GM21381 (cell line): ENCODE measurements at regions not wholly inside any gene's neighbourhood (a gene's known extent, or its start where the extent isn't known, plus 50 kb on each side); places are given as distances from the start of the nearest gene placed in this dataset.
"Not testable (repeated sequence)": the region's sequence is repeated elsewhere in the genome, so short reads cannot be mapped to it uniquely, and the experiment has no call there.

Source experiments
- ATAC-seq: cut with Tn5 transposase; IDR thresholded peaks from one replicate; pipeline ENCODE4 v1.9.1; 2021; ENCODE audit warnings: mild to moderate bottlenecking, moderate library complexity; ENCODE audit not compliant: unreplicated experiment

DNA sequence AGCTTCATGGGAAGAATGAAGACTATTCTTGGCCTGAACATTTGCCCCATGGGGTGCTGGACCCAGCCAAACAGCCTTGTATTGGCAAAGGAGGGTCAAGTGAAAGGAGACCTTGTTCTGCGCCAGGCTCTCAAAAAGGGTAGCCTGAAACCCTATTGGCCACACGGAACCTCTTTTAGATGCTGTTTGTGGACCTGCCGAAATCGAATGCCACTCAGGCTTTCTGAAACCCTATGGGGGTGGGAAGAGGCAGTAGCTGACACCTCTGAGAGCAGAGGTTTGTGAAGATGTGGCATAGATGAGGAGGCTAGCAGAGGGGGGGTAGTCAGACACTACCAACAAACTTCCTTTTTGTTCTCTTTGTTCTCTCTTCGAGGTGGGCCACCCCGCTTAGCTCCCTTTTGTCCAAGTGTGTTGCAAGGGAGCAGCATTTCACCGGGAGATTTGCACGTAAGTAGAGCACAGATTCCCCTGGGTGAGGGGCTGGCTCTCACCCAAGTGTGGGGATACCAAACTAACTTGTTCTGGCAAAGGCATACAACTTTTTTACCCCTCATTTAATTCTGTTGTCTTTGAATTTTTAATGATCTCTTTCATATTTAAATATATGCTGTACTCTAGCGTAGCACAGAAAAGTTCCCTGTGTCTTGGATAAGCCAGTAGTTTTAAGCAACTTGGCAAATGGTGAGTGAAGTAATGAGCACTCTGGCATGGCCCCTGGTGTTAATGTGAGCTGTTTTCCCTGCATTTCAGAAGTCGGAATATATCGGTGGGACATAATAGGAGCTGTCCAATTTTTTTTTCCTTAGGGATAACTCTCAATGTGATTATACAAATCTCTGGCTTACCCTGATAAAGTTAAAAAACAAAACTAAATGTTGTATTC, 107.7 kb downstream of the SEPTIN7 start:
- ATAC-seq: no peak

DNA sequence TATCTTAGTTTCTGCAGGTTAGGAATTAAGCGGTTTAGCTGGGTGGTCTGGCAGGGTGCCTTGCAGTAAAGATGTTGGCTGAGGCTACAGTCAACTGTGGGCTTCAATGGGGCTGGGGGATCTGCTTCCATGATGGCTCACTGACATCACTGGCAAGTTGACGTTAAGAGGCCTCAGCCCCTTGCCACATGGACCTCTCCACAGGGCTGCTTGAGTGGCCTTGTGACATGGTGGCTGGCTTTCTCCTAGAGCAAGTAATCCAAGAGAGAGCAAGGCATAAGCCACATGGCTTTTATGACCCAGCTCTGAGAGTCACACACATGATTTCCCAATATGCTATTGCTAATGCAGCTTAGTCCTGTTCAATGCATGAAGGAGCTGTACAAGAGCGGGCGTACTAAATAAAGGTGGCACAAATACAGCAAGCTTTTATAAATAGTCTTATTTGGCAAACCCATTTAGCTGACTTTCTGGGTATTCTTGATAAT, 109.1 kb downstream of the SEPTIN7 start:
- ATAC-seq: no peak

DNA sequence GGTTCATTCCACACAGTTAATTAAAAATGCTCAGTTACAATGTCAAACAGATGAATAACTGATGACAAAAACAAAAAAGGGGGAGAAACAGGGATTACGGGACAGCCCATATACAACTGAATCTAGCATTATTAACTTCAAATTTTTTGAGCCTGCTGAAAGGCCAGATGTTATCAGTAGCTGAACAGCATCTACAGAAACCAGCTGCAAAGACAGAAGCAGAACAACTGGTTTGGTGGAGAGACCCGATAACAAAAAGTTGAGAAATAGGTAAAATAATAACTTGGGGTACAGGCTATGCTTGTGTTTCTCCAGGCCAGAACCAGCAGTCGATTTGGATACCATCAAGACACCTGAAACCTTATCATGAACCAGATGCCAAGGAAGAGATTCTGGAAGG, 109.8 kb downstream of the SEPTIN7 start:
- not testable (repeated sequence) for ATAC-seq

DNA sequence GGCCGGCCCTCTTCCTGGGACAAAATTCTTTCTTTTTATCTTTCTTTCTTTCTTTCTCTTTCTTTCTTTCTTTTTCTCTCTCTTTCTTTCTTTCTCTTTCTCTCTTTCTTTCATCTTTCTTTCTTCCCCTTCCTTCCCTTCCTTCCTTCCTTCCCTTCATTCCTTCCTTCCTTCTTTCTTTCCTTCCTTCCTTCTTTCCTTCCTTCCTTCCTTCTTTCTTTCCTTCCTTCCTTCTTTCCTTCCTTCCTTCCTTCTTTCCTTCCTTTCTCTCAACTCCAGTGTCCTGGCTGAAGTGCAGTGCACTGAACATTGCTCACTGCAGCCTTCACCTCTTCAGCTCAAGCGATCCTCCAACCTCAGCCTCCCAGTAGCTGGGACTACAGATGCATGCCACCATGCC, 112.5 kb downstream of the SEPTIN7 start:
- ATAC-seq: not testable (repeated sequence)

DNA sequence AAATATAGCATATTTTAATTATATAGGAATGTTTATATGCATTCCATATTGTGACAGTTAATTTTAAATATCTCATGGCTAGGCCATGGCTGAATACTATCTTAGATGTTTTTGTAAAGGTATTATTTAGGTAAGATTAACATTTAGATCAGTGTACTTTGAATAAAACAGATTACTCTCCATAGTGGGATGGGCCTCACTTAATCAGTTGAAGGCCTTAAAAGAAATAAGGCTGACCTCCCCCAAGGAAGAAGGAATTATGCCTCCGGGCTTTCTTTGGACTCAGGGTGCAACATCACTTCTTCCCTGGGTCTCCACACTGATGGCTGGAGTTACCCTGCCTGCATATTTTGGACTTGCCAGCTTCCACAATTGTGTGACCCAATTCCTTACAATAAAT, 113.4 kb downstream of the SEPTIN7 start:
- ATAC-seq: not testable (repeated sequence)

DNA sequence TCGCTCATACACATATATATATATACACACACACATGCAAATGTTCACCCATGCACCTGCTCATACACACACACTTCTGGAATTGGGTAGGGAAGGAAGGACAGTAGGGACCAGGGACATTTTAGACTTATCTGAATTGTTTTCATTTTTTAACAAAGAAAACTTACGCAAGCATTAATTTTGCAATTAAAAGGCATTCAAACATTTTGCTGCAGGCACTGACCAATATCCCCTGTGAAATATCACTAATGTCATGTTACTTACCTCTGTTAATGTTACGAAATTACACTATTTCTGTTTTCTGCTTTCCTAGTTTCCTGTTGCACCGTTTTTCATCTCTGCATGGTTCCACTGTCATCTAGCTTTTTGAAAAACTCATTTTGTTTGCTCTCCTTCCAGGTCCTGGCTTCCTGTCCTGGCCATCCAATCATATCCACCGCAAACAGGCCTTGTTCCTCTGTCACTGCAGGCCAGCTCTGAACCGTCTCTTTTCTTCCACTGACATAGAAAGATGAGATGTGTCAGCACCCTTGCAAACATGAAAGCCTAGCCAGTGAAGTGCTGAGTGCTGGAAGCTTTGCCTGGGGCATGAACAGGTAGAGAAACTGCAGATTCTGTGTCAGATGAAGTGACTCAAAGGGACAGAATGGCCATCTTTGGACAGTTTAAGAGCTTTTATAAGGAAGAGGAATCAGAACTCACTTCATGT, 114.5 kb downstream of the SEPTIN7 start:
- ATAC-seq: not testable (repeated sequence)

DNA sequence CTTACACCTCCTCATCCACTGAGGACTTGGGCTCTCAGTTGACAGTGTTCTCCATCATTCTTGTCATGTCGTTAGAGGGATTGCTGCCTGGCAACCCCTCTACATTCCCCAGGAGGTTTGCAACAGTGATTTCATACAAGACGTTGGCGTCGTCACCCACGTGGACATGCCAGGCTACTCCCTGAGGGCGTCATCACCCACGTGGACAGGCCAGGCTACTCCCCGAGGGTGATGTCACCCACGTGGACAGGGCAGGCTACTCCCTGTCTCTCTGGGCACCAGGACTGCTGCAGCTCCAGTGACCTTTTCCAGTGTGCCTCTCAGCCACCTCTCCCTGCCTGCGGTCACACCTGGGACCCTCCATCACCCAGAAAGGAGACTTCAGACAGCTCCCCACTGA, 117.4 kb downstream of the SEPTIN7 start:
- not testable (repeated sequence) for ATAC-seq

DNA sequence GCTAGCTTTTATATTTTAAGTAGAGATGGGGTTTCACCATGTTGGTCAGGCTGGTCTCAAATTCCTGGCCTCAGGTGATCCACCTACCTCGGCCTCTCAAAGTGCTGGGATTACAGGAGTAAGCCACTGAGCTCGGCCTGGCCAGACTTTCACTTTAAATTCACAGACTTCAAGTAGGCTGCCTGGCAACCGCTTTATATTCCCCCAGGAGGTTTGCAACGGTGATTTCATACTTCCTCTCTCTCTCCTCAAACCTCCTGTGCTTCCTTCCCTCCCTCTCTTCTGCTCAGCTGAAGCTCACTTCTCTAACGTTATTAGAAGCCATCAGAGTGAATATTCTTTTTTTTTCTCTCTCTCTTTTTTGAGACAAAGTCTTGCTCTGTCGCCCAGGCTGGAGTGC, 118.8 kb downstream of the SEPTIN7 start:
- ATAC-seq: peak; percentile 68

DNA sequence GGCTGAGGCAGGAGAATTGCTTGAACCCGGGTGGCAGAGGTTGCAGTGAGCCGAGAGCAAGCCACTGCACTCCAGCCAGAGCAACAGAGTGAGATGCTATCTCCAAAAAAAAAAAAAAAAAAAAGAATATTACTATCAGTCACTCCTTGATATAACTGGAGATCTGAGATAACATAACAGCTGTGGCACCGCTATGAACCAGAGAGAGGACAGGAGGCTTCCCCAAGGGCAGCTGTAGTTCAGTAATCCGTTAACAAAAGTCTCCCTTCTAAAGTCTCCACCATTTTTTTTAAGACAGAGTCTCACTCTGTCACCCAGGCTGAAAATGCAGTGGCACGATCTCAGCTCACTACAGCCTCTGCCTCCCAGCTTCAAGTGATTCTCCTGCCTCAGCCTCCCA, 120.5 kb downstream of the SEPTIN7 start:
- ATAC-seq: not testable (repeated sequence)

DNA sequence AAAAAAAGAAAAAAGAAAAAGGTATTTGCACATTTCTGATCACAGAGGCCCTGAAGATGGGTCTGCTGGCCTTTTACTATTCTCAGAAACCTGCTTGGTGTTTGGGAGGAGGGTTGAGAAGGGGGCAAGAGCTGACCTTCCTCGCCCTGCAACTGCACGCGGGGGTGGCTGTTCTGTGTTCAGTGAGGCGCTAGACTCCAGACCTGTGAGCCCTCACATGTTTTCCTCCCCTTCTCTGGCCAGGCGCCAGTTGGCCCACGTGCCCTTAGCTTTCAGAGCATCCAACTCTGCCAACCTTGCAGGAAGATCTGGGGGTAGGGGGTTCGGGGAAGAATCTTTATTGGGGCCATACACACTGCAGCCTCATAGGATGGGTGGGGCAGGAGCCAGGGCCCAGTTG, 123.8 kb downstream of the SEPTIN7 start:
- ATAC-seq: not testable (repeated sequence)

DNA sequence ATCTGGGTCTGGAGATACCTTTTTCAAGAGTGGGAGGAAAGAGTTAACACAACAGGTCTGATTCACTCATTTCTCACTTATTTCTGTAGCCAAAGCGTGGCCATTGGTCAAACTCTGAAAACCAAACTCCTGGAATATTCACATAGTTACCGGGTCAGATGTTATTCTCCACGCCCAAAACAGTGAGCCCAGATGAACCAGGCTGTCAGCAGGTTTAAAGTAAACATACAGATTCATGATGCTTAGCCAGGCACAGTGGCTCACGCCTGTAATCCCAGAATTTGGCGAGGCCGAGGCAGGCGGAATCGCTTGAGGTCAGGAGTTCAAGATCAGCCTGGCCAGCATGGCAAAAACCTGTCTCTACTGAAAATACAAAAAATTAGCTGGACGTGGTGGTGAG, 126.1 kb downstream of the SEPTIN7 start:
- ATAC-seq: not testable (repeated sequence)

DNA sequence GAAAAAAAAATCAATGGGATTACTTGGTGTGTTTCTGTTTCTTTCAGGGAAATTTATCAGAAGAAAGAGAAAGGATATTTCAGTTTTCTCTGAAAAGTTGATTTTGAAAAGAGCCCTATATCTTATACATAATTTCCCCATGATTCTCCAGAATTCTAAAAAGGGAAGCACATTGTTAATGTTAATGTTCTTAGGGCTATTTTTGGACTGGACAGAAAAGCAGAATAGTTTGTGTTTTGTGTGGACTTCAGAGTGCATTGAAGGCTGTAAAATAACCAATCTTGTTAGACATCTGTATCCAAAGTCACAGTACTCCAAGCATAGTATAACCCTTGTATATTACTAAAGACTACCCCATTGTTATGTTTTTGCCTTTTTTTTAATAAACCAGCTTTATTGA, 130.3 kb downstream of the SEPTIN7 start:
- ATAC-seq: not testable (repeated sequence)

DNA sequence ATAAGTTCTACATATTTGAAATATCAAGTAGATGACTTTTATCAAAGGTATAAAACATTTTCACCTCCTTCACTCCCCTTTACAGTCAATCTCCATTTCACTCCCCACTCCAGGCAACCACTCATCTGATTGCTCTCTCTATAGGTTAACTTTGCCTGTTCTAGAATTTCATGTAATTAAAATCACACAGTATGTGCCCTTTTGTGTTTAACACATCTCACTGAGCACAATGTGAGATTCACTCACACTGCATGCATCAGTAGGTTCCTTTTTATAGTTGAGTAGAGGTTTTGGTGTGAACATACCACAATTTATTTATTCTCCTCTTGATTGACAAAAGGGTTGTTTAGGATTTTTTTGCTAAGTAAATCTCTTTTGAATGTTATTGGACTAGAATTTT, 130.7 kb downstream of the SEPTIN7 start:
- ATAC-seq: not testable (repeated sequence)

DNA sequence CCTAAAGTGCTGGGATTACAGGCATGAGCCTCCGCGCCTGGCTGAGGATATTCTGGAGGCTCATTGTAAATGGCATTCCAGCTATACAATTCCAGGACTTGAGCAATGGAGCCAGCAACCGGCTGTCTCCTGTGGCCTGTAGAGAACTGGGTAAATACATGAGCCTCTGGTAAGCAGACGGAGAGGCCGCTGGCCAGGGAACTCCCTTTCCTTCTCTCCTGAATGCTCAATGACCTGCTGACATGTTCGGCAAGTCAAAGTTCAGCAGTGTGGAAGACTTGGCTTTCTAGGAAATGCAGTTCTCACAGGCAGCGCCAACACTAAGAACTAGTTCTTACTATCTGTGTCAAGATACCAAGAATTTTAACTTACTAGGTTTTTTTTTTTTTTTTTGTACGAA, 139.8 kb downstream of the SEPTIN7 start:
- ATAC-seq: not testable (repeated sequence)

DNA sequence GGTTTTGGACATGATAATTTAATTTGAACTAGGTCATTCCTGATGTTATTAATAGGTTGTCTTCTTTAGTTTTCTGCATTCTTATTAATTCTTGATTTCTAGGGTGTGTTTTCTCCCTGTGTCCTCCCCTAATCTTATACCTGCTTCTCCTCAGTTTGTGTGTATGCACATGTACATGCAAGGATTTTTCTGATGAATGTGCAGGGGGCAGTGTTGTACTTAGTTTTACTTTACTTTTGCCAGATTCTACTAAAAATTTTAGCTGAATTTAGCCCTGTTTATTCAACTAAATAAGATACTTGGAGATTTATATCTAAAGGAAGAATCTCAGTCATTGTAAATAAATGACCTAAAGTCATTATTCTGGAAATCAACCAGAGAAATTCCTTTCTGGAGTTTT, 144.8 kb downstream of the SEPTIN7 start:
- not testable (repeated sequence) for ATAC-seq

DNA sequence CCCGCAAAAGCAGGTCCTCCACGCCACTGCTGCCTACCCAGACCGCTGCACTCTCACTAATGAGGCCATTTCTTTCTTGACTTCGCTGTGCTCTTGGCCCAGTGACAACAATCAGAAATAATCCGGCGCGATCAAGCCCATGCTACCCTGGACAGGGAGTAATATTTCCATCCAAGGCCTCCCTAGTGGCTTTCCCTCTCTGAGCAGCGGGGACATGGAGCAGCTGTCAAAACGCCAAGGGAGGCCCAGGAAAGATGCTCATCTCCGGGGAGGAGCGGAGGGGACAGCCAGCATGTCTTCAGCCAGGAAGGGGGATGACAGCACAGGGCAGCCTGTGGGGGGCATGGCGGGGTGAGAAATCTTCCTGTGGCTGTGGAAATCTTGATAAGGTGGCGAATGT, 154.9 kb downstream of the SEPTIN7 start:
- not testable (repeated sequence) for ATAC-seq

DNA sequence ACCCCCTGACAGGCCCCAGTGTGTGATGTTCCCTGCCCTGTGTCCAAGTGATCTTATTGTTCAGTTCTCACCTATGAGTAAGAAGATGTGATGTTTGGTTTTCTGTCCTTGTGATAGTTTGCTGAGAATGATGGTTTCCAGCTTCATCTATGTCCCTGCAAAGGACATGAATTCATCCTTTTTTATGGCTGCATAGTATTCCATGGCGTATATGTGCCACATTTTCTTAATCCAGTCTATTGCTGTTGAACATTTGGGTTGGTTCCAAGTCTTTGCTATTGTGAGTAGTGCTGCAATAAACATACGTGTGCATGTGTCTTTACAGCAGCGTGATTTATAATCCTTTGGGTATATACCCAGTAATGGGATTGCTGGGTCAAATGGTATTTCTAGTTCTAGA, 156.1 kb downstream of the SEPTIN7 start:
- ATAC-seq: not testable (repeated sequence)

DNA sequence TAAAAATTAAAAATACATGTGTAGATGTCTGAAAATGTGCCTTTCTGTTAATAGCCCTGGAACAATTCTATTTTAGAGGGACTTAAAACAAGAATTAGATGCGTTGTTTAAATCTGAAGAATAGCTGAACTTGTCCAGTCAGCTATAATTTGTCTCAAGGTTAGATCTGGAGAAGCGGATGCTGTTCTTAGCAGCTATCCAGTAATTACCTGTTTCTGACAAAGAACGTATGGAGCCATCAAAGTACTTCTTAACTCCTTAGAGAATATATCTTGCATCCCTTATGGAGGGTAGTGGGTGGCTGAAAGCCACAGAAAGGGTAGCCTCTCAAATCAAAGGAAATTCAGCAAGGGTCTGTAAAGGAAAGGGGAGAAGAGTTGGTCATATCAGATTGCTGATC, 160.4 kb downstream of the SEPTIN7 start:
- ATAC-seq: not testable (repeated sequence)

DNA sequence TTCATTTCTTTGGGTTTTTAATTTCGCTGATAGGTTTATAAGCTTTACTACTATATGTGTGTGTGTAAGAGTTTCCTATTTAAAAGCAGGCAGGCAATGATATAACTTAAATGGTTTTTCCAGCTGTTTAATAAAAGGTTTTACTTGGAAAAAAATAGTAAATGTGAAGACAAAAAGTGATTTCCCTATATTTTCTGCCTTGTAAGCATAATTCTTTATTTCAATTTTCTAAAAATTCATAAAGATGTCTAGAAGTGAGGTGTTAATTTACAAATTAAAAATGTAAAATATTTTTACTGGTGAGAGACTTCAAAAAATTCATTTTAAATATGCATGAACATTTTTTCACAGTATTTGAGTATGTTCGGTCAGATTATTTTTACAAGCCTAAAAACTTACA, 161.8 kb downstream of the SEPTIN7 start:
- not testable (repeated sequence) for ATAC-seq

DNA sequence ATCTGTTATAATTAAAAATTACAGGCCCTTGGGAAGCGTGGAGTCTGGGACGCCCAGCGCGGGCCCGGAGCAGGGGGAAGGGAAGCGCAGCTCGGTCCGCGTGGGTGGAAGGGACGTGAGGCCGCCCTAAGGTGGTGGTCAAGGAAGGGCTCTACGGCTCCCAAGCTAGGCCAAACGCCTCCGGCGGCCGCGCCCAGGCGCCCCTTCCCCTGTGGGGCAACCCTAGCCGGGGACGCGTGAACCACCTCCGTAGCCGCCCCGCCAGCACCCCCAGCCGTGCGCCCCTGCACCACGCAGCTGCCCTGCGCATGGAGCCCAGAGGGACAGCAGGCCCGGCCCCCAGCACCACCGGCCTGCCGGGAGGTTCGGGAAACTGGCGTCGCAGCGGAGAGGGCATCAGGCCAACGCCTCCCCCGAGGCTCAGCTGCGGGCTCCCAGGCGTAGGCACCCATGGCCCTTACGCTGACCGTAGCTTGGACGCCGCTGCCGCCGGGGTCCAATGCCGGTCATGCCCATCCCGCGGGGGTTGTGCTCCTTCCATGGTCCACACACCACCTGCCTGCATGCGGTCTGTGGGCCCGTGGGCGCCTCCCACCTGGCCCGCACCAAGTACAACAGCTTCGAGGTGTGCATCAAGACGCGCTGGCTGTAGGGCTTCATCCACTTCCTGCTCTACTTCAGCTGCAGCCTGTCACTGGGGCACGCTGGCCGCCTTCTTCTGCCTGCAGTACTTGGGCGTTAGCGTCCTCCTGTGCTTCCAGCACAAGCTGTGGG, 166.7 kb downstream of the SEPTIN7 start:
- ATAC-seq: no peak
